HG03108 (cell line): ENCODE measurements at regions not wholly inside any gene's neighbourhood (a gene's known extent, or its start where the extent isn't known, plus 50 kb on each side); places are given as distances from the start of the nearest gene placed in this dataset.
"Not testable (repeated sequence)": the region's sequence is repeated elsewhere in the genome, so short reads cannot be mapped to it uniquely, and the experiment has no call there.

ENCODE experiments used
- ATAC-seq: cut with Tn5 transposase; IDR thresholded peaks from one replicate; pipeline ENCODE4 v1.9.1; 2021; ENCODE audit warnings: moderate library complexity; ENCODE audit not compliant: unreplicated experiment

- ATAC-seq: not testable (repeated sequence)
Observed at GRCh38 chr3:72028726-72029125, 243.8 kb upstream of the PROK2 start.

DNA sequence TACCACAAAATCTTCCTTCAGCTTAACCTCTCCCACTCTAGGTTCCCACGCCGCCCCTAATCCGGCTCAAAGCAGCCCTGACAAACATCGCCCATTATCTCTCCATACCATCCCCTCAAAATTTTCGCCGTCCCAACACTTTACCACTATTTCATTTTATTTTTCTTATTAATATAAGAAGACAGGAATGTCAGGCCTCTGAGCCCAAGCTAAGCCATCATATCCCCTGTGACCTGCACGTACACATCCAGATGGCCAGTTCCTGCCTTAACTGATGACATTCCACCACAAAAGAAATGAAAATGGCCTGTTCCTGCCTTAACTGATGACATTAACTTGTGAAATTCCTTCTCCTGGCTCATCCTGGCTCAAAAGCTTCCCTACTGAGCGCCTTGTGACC lies 243.4 kb upstream of the PROK2 start:
- ATAC-seq: not testable (repeated sequence)

DNA sequence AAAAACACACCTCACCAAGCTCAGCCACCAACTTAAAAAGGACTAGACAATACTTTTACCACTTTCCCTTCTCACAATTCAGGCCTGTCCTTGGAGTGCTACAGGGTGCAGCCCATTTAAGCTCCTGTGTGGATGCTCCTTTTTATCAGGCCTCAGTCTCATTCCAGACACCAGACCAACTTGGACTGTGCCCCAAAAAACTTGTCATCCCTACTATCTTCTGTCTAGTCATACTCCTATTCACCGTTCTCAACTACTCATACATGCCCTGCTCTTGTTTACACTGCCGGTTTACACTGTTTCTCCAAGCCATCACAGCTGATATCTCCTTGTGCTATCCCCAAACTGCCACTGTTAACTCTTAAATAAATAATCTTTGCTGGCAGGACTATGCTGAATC lies 242.8 kb upstream of the PROK2 start:
- not testable (repeated sequence) for ATAC-seq

- no peak for ATAC-seq
Observed at GRCh38 chr3:72022027-72022426, 237.1 kb upstream of the PROK2 start.

GRCh38 chr3:72021531-72021930 lies 236.6 kb upstream of the PROK2 start:
- no peak for ATAC-seq

DNA sequence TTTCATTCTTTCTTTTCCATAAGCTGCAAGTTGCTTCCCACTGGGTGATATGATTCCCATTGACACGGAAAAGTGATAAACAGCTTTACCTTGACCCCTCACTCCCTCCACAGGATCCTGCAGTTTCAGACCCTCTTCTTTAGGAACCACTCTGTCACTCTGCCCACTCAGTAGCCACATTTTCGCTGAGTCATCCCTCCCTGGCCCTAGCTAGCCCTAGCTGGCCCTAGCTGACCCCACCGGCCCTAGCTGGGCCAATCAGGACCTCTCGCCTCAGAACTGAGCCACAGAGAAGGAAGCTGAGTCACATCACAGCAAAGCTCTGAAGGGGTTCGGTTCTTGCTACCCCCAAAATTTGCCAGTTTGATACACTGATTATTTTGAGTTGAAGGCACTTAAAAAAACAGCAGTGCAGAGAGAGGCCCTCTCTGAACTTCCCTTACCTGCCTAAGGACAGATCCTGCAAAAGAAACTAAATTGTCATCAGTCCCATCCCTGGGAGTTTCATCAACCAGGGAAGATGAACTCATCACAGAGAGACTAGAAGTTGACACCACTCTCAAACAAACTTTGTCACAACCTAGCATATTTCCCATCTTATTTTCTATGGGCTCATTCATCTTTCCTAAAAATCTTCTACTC lies 233.5 kb upstream of the PROK2 start:
- ATAC-seq: no peak

- no peak for ATAC-seq
Observed at GRCh38 chr3:72017935-72018334, 233.0 kb upstream of the PROK2 start.

DNA sequence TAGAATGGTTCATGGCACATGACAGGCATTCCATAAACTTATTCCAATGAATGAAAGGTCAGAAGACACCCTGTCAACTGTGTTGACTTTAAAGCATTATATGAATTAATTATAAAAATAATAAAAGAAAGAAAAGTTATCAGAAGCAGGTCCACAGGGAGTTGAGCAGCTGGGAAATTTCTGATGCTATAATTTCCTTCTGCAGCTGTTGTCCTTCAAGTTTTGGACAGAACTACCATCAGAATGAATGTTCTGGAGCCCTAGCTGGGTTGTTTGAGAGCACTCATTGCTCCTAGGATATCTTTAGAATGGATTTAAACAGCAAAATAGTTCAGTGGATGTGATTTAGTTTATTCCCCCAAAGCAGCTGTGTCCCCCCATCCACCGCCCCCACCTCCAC lies 232.4 kb upstream of the PROK2 start:
- ATAC-seq: no peak

- no peak for ATAC-seq
Observed at GRCh38 chr3:72015463-72015862, 230.5 kb upstream of the PROK2 start.

DNA sequence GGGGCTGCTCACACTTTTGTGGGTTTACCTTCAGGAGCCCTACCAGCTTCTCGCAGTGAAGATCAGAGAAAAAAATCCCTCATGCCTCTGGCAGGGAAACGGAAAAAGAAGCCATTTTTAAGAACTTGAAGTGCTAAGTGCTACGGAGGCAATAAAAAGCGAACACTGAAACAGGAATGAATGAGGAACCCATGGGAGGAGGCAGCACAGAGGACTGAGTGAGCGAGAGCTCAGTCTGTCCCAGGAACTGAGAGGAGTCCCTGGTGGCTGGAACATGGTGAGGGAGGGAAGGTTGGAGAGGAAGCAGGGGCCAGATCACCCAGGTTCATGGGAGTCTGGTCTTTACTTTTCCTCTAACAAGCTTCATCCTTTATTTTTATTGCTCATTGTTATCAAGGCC lies 228.1 kb upstream of the PROK2 start:
- ATAC-seq: no peak

DNA sequence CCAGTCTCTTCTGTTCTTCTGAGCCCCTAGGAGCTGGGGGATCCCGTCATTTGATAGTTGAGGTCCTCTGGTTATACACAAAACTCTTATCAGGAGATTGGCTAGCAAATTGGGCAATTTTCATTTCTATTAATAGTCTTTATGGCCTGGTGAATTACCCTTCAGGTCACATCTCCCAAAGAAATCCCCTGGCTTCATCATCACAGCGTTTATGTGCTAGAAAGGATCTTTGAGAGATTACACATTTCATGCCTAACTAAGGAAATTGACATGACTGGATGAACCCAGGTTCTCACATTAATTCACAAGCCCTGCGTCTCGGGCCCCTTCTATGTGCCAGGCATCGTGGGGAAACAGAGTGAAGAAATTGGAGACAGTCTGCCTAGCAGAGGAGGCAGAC lies 227.4 kb upstream of the PROK2 start:
- ATAC-seq: no peak

GRCh38 chr3:72011485-72011884 lies 226.5 kb upstream of the PROK2 start:
- ATAC-seq: no peak

GRCh38 chr3:72009851-72010443 lies 225.0 kb upstream of the PROK2 start:
- ATAC-seq: peak; percentile 56

GRCh38 chr3:72008226-72008996 lies 223.5 kb upstream of the PROK2 start:
- ATAC-seq: no peak

GRCh38 chr3:72006631-72007556 lies 221.9 kb upstream of the PROK2 start:
- ATAC-seq: no peak

GRCh38 chr3:72004749-72005292 lies 219.9 kb upstream of the PROK2 start:
- no peak for ATAC-seq

- ATAC-seq: no peak
Observed at GRCh38 chr3:72003936-72004335, 219.0 kb upstream of the PROK2 start.

DNA sequence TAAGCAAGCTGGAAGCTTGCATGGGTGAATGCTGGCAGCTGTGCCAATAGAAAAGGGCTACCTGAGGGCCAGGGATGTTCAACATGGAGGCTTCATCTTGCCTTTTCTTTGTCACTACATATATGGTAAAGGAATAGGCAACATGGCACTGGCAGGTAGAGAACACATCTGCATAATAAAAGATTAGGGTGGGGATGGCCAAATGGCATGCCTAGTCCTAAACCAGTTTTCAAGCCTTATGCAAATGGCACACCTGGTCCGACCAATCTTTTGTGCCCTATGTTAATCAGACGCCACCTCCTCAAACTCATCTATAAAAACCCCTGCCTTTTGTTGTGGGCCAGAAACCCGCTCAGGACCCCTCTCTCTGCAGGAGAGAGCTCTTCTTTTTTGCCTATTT lies 216.8 kb upstream of the PROK2 start:
- ATAC-seq: no peak

- no peak for ATAC-seq
Observed at GRCh38 chr3:71998995-71999673, 214.2 kb upstream of the PROK2 start.

- ATAC-seq: no peak
Observed at GRCh38 chr3:71997066-71997653, 212.2 kb upstream of the PROK2 start.
